ENCODE measurements at regions not wholly inside any gene's neighbourhood (a gene's known extent, or its start where the extent isn't known, plus 50 kb on each side); places are given as distances from the start of the nearest gene placed in this dataset.

DNA sequence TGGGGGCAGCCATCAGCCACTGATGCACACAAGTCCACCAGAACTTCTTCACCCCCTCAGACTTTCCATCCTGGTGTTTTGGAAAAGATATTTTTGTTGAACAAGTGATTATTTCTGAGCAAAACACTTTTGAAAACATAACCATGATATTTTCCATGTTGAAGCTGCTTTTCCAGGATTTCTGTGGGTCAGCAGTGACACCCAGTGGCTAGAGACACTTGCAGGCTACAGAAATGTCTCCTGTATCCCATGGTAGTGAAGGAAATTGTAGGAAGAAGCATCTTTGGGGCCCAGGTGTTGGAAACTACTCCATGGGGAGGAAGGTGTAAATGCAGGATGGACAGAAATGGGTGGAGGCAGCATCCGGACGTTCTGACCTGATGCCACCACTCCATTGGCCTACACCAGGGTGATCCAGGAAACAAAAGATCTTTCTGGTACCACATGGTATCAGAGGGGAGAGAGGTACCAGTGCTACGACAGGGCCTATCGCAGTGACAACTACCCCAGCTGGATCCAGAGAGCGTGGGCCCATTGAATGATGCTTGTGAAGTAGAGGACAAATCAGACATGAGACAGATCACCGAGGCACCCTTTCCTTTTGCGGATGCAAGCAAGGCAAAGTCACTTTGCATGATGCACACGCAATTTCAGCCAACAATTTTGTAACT lies 111.7 kb upstream of the COBL start:
- TF ChIP-seq, protein P1, sequence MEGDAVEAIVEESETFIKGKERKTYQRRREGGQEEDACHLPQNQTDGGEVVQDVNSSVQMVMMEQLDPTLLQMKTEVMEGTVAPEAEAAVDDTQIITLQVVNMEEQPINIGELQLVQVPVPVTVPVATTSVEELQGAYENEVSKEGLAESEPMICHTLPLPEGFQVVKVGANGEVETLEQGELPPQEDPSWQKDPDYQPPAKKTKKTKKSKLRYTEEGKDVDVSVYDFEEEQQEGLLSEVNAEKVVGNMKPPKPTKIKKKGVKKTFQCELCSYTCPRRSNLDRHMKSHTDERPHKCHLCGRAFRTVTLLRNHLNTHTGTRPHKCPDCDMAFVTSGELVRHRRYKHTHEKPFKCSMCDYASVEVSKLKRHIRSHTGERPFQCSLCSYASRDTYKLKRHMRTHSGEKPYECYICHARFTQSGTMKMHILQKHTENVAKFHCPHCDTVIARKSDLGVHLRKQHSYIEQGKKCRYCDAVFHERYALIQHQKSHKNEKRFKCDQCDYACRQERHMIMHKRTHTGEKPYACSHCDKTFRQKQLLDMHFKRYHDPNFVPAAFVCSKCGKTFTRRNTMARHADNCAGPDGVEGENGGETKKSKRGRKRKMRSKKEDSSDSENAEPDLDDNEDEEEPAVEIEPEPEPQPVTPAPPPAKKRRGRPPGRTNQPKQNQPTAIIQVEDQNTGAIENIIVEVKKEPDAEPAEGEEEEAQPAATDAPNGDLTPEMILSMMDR (IDR thresholded peaks at IDR 0.05), result peak; percentile 68
- TF ChIP-seq ZFX (IDR thresholded peaks at IDR 0.05; ENCODE audit: borderline replicate concordance), result no peak

Measured in 22Rv1 (cell line).